Inflammatory macrophage treated with lipopolysaccharide for 4 hours (primary cell): ENCODE measurements at regions not wholly inside any gene's neighbourhood (a gene's known extent, or its start where the extent isn't known, plus 50 kb on each side); places are given as distances from the start of the nearest gene placed in this dataset.
"Not testable (repeated sequence)": the region's sequence is repeated elsewhere in the genome, so short reads cannot be mapped to it uniquely, and the experiment has no call there.

Source experiments
- DNase-seq: peaks from one replicate; pipeline ENCODE4 v3.0.0-alpha.2; 2020

DNA sequence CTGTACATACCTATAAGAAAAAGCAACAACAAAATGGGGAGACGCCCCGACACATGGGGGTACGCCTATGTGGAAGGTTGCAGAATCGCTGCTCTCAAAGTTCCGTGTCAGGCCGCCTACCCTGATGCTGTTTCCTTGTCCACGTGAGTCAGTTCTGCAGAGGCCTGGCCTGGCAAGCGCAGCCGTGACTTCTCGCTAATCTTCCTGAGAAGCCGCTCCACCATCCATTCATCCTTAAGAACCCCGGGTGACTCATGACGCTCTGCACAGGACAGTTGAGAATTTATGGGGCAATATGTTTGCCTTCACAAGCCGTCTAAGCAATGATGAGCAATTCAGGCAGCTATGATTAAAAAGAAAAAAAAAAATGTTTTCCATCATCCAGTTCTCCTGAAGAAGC, 122.3 kb upstream of the TMPRSS2 start:
- DNase-seq: no peak

DNA sequence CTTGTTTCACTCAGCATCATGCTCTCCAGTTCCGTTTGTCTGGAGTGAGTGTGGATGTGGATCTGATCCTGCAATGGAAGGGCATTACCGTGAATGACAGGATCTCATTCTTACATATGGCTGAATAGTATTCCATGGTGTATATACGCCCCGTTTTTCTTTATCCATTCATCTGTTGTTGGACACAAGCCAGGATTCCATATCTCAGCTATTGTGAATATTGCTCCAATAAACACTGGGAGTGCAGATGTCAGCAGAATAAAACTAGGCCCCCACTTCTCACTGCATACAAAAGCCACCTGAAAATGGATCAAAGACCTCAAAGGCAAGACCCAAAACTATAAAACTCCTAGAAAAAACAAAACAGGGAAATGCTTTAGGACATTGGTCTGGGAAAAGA, 120.3 kb upstream of the TMPRSS2 start:
- no peak for DNase-seq

DNA sequence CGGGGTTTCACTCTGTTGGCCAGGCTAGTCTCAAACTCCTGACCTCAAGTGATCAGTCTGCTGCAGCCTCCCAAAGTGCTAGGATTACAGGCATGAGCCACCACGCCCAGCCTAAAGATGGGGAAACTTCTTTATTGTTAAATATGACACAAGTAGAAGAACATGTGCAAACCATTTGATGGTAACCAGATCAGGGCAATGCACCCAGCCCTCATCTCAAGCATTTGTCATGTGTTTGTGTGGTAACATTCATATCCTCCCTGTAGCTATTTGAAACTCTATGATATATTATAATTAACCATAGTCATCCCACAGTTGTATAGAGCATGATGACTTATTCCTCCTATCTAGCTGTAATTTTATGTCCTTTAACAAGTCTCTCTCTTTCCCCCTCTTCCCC, 119.5 kb upstream of the TMPRSS2 start:
- no peak for DNase-seq

GRCh38 chr21:41626021-41626420, 118.1 kb upstream of the TMPRSS2 start:
- no peak for DNase-seq

DNA sequence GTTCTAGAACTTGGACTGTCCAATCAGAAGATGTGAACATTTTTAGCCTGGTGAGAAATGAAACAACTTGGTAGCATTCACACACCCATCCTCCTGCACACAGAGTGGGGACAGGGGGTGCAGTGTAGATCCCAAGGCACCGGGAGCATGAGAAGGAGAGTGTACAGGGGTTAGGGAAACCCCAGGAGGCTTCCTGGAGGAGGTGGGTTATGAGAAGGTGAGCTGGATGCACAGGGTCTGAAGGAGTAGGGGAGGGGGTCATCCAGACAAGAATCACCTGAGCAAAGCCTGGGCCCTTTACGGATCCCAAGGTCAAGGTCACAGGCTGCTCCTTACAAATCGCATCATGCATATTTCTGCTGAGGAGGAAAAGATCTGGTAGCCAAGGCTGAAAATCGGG, 117.5 kb upstream of the TMPRSS2 start:
- no peak for DNase-seq

- peak; percentile 13 for DNase-seq
Observed at GRCh38 chr21:41624674-41625310, 116.8 kb upstream of the TMPRSS2 start.

DNA sequence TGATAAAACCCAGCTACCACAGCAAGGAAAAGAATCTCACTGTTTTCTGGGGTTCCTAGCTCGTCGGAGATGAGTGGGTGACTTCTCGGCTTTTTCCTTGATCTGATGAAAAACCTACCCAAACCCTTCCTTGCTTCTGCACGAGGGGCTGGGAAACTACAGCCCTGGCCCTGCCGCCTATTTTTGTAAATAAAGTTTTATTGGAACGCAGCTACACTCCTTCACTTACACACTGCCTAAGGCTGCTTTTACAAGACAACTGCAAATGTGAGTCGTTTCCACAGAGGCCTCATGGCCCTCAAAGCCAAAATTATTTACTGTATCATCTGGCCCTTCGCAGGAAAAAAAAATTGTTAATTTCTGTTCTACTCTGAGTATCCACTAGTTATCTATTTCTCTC, 116.0 kb upstream of the TMPRSS2 start:
- no peak for DNase-seq

GRCh38 chr21:41622831-41623548, 115.0 kb upstream of the TMPRSS2 start:
- DNase-seq: peak; percentile 50

DNA sequence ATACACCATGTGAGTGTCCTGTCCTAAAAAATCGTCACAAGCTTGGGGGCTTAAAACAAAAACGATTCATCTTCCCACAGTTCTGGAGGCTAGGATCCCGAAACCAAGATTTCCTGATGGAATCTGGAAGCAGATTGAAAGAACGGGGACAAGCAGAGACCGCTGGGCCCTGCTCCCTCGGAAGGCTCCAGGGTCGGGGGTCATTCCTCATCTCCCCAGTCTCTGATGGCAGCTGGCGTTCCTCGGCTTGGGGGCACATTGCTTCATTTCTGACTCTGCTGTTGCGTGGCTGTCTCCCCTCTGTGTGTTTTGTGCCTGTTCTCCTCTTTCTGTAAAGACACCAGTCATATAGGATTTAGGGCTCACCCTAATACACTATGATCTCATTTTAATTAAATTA, 114.2 kb upstream of the TMPRSS2 start:
- no peak for DNase-seq

- DNase-seq: no peak
Observed at GRCh38 chr21:41621513-41621912, 113.6 kb upstream of the TMPRSS2 start.

- DNase-seq: no peak
Observed at GRCh38 chr21:41620982-41621381, 113.0 kb upstream of the TMPRSS2 start.

DNA sequence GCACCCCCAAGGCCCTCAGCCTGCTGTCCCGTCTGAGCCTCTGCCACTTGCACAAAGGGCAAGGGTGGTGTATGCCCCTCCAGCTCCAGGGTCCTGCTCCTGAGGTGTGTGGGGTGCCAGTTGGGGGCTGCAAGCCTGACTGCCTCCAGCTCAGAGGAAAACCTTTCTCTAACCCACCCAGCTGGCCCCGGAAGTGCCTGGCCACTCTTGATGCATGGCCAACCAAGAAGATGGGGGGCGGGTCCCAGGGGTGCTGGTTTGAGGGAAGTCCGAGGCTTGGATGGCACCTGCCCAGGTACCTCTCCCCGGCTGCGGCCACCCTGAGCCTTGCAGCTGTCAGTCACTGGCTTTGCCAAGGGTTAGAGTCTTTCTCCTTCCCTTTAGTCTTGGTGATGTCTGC, 112.6 kb upstream of the TMPRSS2 start:
- no peak for DNase-seq

DNA sequence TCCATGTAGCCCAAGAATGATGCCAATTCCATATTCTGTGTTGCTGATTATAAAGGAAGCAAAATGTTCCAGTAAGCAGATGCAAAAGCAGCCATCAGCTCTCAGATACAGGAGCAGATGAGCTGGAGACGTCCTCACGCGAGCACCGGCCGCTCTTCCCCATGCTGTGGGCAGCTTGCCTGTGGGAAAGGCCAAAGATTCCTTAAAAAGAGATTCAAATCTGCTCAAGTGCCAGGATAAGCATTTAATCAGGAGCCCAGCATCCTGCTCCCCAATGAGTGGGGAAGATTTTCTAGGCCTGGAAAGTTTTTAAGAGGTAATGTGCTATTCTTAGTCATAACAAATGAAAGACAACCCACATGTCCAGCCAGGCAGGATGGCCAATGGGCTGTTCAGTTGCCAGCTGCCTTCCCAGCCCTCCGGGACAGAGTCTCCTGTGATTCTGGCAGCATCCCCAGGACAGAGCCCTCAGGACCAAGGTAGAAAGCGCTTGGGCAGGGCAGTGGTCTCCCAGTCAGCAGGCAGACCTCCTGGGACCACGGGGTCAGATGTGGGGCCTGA, 108.2 kb upstream of the TMPRSS2 start:
- no peak for DNase-seq

GRCh38 chr21:41615613-41616012, 107.7 kb upstream of the TMPRSS2 start:
- DNase-seq: no peak

DNA sequence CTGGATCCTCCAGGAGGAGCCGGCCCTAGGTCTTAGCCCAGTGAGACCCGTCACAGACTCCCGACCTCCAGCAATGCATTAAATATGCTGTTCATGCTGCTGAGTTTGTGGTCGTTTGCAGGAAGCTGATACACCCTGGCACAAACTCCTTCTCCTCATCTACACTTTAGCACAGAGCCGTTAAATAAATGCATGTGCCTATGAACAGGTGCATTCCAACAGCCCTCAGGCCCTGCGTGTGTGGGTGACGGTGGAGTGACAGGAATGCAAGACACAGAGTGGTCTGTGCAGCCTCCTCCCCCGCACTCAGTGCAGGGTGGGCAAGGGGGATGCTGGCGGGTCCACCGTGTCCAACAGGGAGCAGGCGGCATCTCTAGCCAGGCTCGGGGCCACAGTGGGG, 106.6 kb upstream of the TMPRSS2 start:
- no peak for DNase-seq

DNA sequence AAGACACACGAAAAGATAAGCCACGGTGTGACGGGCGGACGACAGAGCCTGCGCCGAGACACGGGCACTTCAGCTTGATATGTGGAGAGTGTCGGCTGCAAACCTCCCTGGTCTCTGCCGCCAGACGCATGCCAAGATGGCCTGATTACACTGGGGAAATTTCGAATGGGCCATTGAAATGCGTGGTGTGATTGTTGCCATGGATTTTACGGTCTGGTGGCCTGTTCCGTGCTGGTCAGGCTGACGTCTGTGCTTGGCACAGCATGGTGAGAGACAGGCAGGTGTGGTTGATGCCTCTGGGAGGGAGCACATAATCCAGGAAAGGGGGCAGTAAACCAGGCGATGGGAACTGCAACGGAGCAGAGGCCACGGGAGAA, 105.6 kb upstream of the TMPRSS2 start:
- DNase-seq: no peak

- DNase-seq: no peak
Observed at GRCh38 chr21:41612674-41613532, 104.9 kb upstream of the TMPRSS2 start.

DNA sequence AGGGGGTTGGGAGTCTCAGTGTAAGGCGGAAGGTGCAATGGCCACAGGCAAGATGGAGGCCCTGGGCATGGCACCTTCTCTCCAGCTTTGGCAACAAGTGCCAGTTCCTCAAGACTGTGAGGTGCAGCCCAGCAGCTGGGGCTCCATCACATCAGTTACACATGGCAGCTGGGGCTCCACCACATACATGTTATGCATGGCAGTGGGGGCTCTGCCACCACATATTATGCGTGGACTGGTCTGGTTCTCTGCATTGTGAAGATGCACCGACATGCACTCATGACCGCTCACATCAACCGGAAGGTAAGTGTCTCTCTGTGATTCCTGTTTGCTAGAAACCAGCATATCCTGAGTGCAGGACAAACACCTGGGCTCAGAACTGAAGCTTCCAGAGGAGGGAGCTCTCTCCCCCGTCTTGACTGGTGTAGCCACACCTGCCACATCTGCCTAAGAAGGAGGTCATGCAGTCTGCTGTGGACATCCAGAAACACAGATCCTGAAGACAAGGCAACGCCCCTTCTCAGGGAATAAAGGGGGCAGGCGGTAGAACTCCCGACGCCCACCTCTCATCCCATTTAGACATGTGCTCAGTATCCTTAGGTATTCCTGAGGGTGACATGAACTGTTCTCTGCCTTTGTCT, 104.1 kb upstream of the TMPRSS2 start:
- no peak for DNase-seq

- DNase-seq: no peak
Observed at GRCh38 chr21:41611441-41611840, 103.5 kb upstream of the TMPRSS2 start.

- DNase-seq: not testable (repeated sequence)
Observed at GRCh38 chr21:41610840-41611115, 102.8 kb upstream of the TMPRSS2 start.

DNA sequence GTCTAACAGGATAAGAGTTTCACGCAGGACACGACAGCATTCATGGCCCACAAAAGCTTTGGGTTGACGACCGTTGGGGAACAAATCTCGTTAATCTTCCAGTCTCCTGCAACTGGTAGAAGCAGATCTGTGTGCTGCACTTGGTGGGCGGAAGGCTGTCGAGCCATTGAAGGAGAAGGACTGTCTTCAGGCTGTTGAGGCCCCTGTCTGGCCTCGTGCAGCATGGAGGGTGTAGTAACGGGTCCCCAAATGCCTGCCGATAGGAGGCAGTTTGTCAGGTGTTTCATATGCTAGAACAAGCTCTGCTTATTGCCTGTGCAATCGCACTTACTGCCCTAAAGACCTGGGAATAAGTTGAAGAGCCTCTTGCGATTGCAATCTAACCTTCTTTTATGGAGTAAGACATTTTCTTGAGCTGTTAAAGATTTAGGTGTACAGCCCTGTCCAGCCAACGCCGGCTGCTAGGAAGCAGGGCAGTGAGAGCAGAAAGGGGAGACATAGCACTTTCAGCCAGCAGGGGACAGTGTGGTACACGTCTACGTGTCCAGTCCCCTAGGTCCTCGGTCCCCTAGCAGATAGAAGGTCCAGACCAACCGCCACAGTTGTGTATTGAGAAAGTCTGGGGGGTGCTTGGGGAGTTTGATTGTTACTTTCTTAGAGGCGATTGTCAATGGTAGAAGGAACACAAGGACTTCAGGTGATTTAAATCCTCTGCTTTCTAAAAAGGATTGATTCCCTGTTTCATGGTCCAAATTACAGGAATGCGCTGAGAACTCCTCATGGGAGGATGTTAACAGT, 102.3 kb upstream of the TMPRSS2 start:
- peak; percentile 66 for DNase-seq

GRCh38 chr21:41606706-41607105, 98.7 kb upstream of the TMPRSS2 start:
- DNase-seq: no peak

- no peak for DNase-seq
Observed at GRCh38 chr21:41605934-41606285, 98.0 kb upstream of the TMPRSS2 start.
